Left ventricle myocardium inferior (tissue), 1 donor: ENCODE measurements at regions not wholly inside any gene's neighbourhood (a gene's known extent, or its start where the extent isn't known, plus 50 kb on each side); places are given as distances from the start of the nearest gene placed in this dataset.
A peak's percentile ranks its signal among the peaks of the same experiment; 100 is the strongest.

Experiments used
- DNase-seq: peaks from one replicate; pipeline ENCODE4 v3.0.0-alpha.2; 2020
- H3K27ac ChIP-seq: fragments of 200-600 bp; replicated peaks from 2 replicates; pipeline ENCODE4 v1.8.0; 2021
- H3K27me3 ChIP-seq: fragments of 200-600 bp; 2 replicates; pipeline ENCODE4 v1.8.0; 2021; ENCODE audit warnings: low read depth
- H3K36me3 ChIP-seq: fragments of 200-600 bp; 2 replicates; pipeline ENCODE4 v1.8.0; 2021
- H3K4me1 ChIP-seq: fragments of 200-600 bp; 2 replicates; pipeline ENCODE4 v1.8.0; 2021
- H3K4me3 ChIP-seq: fragments of 200-600 bp; 2 replicates; pipeline ENCODE4 v1.8.0; 2021; ENCODE audit warnings: mild to moderate bottlenecking, moderate library complexity
- H3K9me3 ChIP-seq: fragments of 200-600 bp; replicated peaks from 2 replicates; pipeline ENCODE4 v1.8.0; 2021
- intact Hi-C: fragments of 100-400 bp; cut with micrococcal nuclease; formaldehyde crosslinking; loops from one replicate; pipeline ENCODE4 v1.11.0; 2022
- TF ChIP-seq, protein P1 (sequence below): fragments of 200-600 bp; IDR thresholded peaks from 2 replicates; pipeline ENCODE4 v1.8.0; 2021; ENCODE audit warnings: antibody characterized with exemption, mild to moderate bottlenecking, borderline replicate concordance
- donor health status: DM: no; HTN: yes; CAD: no; lungs with severe emphysema.

DNA sequence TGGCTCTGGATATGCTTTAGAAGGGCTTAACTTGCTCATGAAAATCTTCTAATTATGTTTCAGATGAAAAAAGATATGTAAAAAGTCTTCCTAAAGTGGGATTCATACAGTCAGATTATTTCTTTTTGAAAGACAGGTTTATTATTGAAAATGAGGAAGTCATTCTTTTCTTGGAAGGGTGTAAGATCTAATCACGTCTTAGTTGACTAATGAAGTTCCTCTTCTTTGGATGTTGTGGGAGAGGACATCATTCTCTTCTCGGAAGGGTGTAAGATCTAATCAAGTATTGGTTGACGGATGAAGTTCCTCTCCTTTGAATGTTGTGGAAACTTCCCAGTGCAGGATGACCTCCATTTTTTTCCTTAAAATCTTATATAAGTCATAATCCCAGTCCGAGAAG, 74.9 kb downstream of the ALG10 start:
- no peak overlapping the region for H3K27ac ChIP-seq
- H3K4me1 ChIP-seq = no peaks in the 10 kb centered on the region
- TF ChIP-seq, protein P1, sequence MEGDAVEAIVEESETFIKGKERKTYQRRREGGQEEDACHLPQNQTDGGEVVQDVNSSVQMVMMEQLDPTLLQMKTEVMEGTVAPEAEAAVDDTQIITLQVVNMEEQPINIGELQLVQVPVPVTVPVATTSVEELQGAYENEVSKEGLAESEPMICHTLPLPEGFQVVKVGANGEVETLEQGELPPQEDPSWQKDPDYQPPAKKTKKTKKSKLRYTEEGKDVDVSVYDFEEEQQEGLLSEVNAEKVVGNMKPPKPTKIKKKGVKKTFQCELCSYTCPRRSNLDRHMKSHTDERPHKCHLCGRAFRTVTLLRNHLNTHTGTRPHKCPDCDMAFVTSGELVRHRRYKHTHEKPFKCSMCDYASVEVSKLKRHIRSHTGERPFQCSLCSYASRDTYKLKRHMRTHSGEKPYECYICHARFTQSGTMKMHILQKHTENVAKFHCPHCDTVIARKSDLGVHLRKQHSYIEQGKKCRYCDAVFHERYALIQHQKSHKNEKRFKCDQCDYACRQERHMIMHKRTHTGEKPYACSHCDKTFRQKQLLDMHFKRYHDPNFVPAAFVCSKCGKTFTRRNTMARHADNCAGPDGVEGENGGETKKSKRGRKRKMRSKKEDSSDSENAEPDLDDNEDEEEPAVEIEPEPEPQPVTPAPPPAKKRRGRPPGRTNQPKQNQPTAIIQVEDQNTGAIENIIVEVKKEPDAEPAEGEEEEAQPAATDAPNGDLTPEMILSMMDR = no peak
- no peak overlapping the region for H3K4me3 ChIP-seq
- no peaks in the 10 kb centered on the region for H3K9me3 ChIP-seq
- H3K36me3 ChIP-seq = no peaks in the 10 kb centered on the region
- no peak for DNase-seq
- H3K27me3 ChIP-seq = peaks cover 12% of the 10 kb centered on the region
- intact Hi-C loops = no loop called here

DNA sequence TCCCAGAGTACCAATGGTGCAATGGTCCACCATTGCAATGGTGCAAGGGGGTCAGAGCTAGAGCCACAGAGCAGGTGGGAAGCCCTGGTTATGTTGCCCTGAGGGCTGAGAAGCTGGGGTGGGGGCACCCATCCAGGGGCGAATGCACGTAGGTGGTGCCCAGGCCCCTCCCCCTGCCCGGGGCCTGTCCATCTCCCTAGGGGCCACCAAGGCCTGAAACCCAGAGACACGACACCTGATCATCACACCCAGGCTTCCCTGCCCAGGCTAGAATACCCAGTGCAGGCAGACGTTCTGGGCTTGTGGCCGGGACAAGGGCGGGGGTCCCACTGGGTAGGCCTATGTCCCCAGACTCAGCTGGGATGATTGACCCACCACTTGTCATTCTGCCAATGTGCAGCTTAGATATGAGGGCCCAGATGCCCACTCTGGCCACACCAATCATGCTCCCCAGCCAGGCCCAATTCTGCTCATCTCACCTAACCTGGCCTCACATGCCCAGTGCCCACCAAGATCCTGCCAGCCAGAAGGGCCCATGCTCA, 83.2 kb downstream of the ALG10 start:
- Histone ChIP-seq H3K4me1 (peaks cover 7% of the 10 kb centered on the region), H3K36me3 (no peaks in the 10 kb centered on the region), H3K27ac (no peak overlapping the region), H3K9me3 (no peaks in the 10 kb centered on the region), H3K4me3 (no peak overlapping the region), H3K27me3 (peaks cover 56% of the 10 kb centered on the region)
- intact Hi-C loops = no loop called here
- no peak for DNase-seq
- TF ChIP-seq, protein P1 = no peak

DNA sequence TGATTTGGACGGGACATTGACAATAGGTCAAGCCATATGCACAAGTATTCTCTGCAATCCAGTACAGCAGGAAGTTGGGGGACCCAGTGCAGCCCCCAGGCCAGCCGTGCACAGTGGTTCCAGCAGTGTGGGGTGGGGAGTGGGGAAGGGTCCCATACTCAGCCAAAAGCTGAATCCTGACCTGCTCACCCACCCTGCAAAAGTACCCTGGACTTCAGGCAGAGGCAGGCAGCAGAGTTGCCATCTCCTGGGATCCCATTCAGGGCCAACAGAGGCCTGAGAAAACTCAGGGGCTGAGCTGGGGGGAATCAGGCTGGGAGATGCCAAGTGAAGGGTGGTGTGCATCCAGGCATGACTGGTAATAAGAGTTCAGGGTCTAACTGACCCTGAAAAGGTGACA, 83.9 kb downstream of the ALG10 start:
- H3K36me3 ChIP-seq = no peaks in the 10 kb centered on the region
- no peak for DNase-seq
- H3K9me3 ChIP-seq = no peaks in the 10 kb centered on the region
- TF ChIP-seq, protein P1 = no peak
- intact Hi-C loops = no loop called here
- no peak overlapping the region for H3K4me3 ChIP-seq
- peaks cover 7% of the 10 kb centered on the region for H3K4me1 ChIP-seq
- H3K27me3 ChIP-seq = peaks cover 56% of the 10 kb centered on the region
- no peak overlapping the region for H3K27ac ChIP-seq

DNA sequence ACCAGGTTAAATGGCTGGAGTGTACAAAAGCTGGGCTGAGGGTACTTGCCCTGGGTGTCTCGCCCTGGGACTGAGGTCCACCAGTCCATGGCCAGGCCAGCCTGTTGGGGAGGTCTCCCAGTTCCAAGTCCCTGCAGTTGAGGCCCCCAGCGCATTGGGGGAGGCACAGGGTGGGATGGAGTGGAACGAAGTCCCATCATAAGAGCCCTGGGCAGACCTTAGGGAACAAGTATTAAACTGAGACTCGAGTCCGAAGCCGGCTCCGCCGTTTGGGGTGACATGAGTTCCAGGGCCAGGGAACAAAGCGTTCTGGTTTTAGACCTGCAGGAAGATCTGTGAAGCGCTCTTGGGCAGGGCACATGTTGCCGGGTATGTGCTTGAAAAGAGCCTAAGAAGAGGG, 84.7 kb downstream of the ALG10 start:
- H3K36me3 ChIP-seq = no peaks in the 10 kb centered on the region
- no peak for DNase-seq

DNA sequence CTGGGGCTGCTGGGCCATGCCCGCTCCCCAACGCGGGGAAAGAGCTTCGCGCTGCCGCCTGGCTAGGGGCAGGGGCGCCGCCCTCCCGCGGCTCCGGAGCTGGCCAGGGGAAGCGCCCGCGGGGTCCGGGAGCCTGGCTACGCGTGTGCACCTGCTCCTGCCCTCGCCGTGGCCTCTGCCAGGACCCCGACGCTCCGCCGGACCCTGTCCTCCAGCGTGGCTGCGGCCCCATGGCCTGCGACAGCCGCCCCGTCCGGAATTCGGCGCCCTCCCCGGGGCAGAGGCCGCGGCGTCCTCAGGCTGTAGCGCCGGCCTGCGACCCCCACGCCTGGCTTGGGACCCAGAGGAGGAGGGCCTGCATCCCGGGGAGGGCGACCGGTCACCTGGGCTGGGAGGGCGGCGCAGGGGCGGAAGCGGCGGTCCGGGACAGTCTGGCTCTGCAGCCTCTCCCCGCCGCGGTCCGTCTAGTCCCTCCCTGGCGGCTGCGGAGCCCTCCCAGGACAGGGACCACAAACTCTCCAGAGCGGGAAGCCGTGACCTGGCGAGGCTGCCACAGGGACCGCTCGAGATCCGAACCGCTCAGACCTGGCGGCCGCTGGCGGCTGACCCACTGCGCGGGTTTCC, 85.6 kb downstream of the ALG10 start:
- intact Hi-C loops = no loop called here
- H3K4me3 ChIP-seq = peak overlapping the region; percentile 54
- no peak for DNase-seq

More for the DNA sequence above, 84.7 kb downstream of the ALG10 start:
- Histone ChIP-seq H3K4me3 (no peak overlapping the region), H3K9me3 (no peaks in the 10 kb centered on the region), H3K27me3 (peaks cover 56% of the 10 kb centered on the region), H3K27ac (no peak overlapping the region), H3K4me1 (peaks cover 7% of the 10 kb centered on the region)
- intact Hi-C loops = no loop called here
- TF ChIP-seq, protein P1 = no peak

More for the DNA sequence above, 85.6 kb downstream of the ALG10 start:
- no peaks in the 10 kb centered on the region for H3K36me3 ChIP-seq
- TF ChIP-seq, protein P1 = no peak
- H3K4me1 ChIP-seq = peaks cover 7% of the 10 kb centered on the region
- peaks cover 56% of the 10 kb centered on the region for H3K27me3 ChIP-seq
- no peaks in the 10 kb centered on the region for H3K9me3 ChIP-seq
- no peak overlapping the region for H3K27ac ChIP-seq
